ENCODE measurements at regions not wholly inside any gene's neighbourhood (a gene's known extent, or its start where the extent isn't known, plus 50 kb on each side); places are given as distances from the start of the nearest gene placed in this dataset.

DNA sequence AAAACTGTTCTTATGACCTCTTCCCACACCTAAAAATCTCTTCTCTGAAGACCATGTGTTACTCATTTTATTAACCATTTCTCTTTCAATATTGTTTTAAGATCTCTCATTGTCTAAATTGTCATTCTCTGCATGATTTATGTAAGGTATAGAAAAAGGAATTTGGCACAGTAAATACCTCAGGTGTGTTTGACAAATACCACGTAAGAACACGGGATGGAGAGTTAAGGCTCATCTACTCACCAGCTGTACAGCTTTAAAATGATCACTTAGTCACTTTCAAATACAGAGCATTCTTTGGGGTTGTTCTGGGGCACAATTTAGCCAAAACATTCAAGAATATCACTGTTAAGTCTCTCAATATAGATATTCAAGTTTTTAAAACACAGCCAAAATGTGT, 627.1 kb downstream of the MCTP2 start:
- DNase-seq (ENCODE audit: low spot score) (no peak), ATAC-seq (no peak), FAIRE-seq (no peak)
- H3K27me3 ChIP-seq (ENCODE audit: control insufficient read depth in 1 of 2, insufficient read depth in 2 of 2, low read length in 2 of 2), result no peaks in the 10 kb centered on the region
- no peak overlapping the region for H3K9ac ChIP-seq (ENCODE audit: insufficient read depth, low read depth, low read length)
- ChIA-PET POLR2A (no interaction called here), CTCF (ENCODE audit: low intra/inter-chr PET ratio, low total read pairs) (no interaction called here)
- peaks cover 8% of the 10 kb centered on the region; the same call in 1 of the 2 replicates for H3K4me1 ChIP-seq (ENCODE audit: insufficient read depth, low read length)
- no TSS peak for BruUV-seq (replicated peaks)
- no peaks in the 10 kb centered on the region for H3K79me2 ChIP-seq (ENCODE audit: insufficient read depth, low read length)
- intact Hi-C loops (cut with micrococcal nuclease; ENCODE audit: unreplicated experiment), result no loop called here
- in situ Hi-C loops (cut with HindIII; ENCODE audit: extremely low pct_ligation_motif_present, low pct_unique_long_range_greater_than_20kb), result no loop called here
- WGBS (ENCODE audit: low lambda C conversion rate), result 0% methylated on average over 2 of the region's 2 CpGs
- H4K20me1 ChIP-seq (ENCODE audit: insufficient read depth, low read length), result no peaks in the 10 kb centered on the region
- H3K27ac ChIP-seq (ENCODE audit: extremely low read length, insufficient read depth, low read length), result no peak overlapping the region
- H3K9me3 ChIP-seq (ENCODE audit: low read length), result peaks cover 7% of the 10 kb centered on the region; the same call in 1 of the 2 replicates
- H2AFZ ChIP-seq (ENCODE audit: low read length), result no peak overlapping the region
- H3K4me2 ChIP-seq (ENCODE audit: low read depth, low read length), result peak overlapping the region; percentile 8; the same call in 1 of the 2 replicates
- TF ChIP-seq, protein P1, sequence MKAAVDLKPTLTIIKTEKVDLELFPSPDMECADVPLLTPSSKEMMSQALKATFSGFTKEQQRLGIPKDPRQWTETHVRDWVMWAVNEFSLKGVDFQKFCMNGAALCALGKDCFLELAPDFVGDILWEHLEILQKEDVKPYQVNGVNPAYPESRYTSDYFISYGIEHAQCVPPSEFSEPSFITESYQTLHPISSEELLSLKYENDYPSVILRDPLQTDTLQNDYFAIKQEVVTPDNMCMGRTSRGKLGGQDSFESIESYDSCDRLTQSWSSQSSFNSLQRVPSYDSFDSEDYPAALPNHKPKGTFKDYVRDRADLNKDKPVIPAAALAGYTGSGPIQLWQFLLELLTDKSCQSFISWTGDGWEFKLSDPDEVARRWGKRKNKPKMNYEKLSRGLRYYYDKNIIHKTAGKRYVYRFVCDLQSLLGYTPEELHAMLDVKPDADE (CRISPR knock-in tag; IDR thresholded peaks at IDR 0.05), result no peak
- TF ChIP-seq HNRNPLL (IDR thresholded peaks at IDR 0.05; ENCODE audit: low read depth, low read length, poor library complexity, severe bottlenecking) (no peak), ARID2 (CRISPR knock-in tag; IDR thresholded peaks at IDR 0.05; ENCODE audit: borderline replicate concordance) (no peak), ZNF567 (CRISPR knock-in tag; IDR thresholded peaks at IDR 0.05; ENCODE audit: borderline replicate concordance) (no peak), ZSCAN30 (CRISPR knock-in tag; IDR thresholded peaks at IDR 0.05) (no peak), ZNF572 (CRISPR knock-in tag; IDR thresholded peaks at IDR 0.05) (no peak), TRIM24 (CRISPR knock-in tag; IDR thresholded peaks at IDR 0.05) (no peak)
- TF ChIP-seq, protein P2, sequence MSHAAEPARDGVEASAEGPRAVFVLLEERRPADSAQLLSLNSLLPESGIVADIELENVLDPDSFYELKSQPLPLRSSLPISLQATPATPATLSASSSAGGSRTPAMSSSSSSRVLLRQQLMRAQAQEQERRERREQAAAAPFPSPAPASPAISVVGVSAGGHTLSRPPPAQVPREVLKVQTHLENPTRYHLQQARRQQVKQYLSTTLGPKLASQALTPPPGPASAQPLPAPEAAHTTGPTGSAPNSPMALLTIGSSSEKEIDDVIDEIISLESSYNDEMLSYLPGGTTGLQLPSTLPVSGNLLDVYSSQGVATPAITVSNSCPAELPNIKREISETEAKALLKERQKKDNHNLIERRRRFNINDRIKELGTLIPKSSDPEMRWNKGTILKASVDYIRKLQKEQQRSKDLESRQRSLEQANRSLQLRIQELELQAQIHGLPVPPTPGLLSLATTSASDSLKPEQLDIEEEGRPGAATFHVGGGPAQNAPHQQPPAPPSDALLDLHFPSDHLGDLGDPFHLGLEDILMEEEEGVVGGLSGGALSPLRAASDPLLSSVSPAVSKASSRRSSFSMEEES (CRISPR knock-in tag; IDR thresholded peaks at IDR 0.05), result no peak
- TF ChIP-seq, protein P3, sequence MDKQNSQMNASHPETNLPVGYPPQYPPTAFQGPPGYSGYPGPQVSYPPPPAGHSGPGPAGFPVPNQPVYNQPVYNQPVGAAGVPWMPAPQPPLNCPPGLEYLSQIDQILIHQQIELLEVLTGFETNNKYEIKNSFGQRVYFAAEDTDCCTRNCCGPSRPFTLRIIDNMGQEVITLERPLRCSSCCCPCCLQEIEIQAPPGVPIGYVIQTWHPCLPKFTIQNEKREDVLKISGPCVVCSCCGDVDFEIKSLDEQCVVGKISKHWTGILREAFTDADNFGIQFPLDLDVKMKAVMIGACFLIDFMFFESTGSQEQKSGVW (CRISPR knock-in tag; IDR thresholded peaks at IDR 0.05; ENCODE audit: borderline replicate concordance), result no peak
- TF ChIP-seq, protein P4, sequence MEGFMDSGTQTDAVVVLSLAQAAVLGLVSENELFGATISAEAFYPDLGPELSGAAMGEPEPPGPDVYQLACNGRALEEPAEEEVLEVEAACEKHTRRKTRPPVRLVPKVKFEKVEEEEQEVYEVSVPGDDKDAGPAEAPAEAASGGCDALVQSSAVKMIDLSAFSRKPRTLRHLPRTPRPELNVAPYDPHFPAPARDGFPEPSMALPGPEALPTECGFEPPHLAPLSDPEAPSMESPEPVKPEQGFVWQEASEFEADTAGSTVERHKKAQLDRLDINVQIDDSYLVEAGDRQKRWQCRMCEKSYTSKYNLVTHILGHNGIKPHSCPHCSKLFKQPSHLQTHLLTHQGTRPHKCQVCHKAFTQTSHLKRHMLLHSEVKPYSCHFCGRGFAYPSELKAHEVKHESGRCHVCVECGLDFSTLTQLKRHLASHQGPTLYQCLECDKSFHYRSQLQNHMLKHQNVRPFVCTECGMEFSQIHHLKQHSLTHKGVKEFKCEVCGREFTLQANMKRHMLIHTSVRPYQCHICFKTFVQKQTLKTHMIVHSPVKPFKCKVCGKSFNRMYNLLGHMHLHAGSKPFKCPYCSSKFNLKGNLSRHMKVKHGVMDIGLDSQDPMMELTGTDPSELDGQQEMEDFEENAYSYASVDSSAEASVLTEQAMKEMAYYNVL (CRISPR knock-in tag; IDR thresholded peaks at IDR 0.05; ENCODE audit: borderline replicate concordance), result no peak
- TF ChIP-seq, protein P5, sequence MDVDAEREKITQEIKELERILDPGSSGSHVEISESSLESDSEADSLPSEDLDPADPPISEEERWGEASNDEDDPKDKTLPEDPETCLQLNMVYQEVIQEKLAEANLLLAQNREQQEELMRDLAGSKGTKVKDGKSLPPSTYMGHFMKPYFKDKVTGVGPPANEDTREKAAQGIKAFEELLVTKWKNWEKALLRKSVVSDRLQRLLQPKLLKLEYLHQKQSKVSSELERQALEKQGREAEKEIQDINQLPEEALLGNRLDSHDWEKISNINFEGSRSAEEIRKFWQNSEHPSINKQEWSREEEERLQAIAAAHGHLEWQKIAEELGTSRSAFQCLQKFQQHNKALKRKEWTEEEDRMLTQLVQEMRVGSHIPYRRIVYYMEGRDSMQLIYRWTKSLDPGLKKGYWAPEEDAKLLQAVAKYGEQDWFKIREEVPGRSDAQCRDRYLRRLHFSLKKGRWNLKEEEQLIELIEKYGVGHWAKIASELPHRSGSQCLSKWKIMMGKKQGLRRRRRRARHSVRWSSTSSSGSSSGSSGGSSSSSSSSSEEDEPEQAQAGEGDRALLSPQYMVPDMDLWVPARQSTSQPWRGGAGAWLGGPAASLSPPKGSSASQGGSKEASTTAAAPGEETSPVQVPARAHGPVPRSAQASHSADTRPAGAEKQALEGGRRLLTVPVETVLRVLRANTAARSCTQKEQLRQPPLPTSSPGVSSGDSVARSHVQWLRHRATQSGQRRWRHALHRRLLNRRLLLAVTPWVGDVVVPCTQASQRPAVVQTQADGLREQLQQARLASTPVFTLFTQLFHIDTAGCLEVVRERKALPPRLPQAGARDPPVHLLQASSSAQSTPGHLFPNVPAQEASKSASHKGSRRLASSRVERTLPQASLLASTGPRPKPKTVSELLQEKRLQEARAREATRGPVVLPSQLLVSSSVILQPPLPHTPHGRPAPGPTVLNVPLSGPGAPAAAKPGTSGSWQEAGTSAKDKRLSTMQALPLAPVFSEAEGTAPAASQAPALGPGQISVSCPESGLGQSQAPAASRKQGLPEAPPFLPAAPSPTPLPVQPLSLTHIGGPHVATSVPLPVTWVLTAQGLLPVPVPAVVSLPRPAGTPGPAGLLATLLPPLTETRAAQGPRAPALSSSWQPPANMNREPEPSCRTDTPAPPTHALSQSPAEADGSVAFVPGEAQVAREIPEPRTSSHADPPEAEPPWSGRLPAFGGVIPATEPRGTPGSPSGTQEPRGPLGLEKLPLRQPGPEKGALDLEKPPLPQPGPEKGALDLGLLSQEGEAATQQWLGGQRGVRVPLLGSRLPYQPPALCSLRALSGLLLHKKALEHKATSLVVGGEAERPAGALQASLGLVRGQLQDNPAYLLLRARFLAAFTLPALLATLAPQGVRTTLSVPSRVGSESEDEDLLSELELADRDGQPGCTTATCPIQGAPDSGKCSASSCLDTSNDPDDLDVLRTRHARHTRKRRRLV (CRISPR knock-in tag; IDR thresholded peaks at IDR 0.05), result no peak
- TF ChIP-seq, protein P6, sequence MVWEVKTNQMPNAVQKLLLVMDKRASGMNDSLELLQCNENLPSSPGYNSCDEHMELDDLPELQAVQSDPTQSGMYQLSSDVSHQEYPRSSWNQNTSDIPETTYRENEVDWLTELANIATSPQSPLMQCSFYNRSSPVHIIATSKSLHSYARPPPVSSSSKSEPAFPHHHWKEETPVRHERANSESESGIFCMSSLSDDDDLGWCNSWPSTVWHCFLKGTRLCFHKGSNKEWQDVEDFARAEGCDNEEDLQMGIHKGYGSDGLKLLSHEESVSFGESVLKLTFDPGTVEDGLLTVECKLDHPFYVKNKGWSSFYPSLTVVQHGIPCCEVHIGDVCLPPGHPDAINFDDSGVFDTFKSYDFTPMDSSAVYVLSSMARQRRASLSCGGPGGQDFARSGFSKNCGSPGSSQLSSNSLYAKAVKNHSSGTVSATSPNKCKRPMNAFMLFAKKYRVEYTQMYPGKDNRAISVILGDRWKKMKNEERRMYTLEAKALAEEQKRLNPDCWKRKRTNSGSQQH (CRISPR knock-in tag; IDR thresholded peaks at IDR 0.05; ENCODE audit: low read depth), result no peak
- H3K4me3 ChIP-seq (replicated peaks in 1 of 3; ENCODE audit: insufficient read depth in 1 of 3, low read depth in 2 of 3, low read length in 3 of 3), result no peak overlapping the region
- no peaks in the 10 kb centered on the region for H3K36me3 ChIP-seq (replicated peaks in 1 of 2; ENCODE audit: control insufficient read depth in 1 of 2, insufficient read depth in 2 of 2, low read length in 2 of 2)
